SK-N-SH treated with all-trans-retinoic acid at 6 μM for 48 hours (cell line): ENCODE measurements at regions not wholly inside any gene's neighbourhood (a gene's known extent, or its start where the extent isn't known, plus 50 kb on each side); places are given as distances from the start of the nearest gene placed in this dataset.

Experiments
- ARNTL ChIP-seq: fragments of 450-650 bp; formaldehyde crosslinking; IDR thresholded peaks from 2 replicates; pipeline ENCODE4 v1.5.0; 2020; ENCODE audit warnings: low read depth, mild to moderate bottlenecking, moderate library complexity, borderline replicate concordance
- CREB5 ChIP-seq: fragments of 250-450 bp; sonication (Bioruptor Pico); IDR thresholded peaks from 2 replicates; pipeline ENCODE4 v1.5.1; 2020; ENCODE audit warnings: low read depth, mild to moderate bottlenecking, moderate library complexity
- CSRNP3 ChIP-seq: fragments of 250-450 bp; sonication (Bioruptor Pico); IDR thresholded peaks from 2 replicates; pipeline ENCODE4 v1.5.1; 2021; ENCODE audit warnings: mild to moderate bottlenecking, moderate library complexity
- ESRRG ChIP-seq: fragments of 250-450 bp; sonication (Bioruptor Pico); IDR thresholded peaks from 2 replicates; pipeline ENCODE4 v1.6.1; 2021; ENCODE audit warnings: mild to moderate bottlenecking
- GLIS3 ChIP-seq: fragments of 250-450 bp; sonication (Bioruptor Pico); IDR thresholded peaks from 2 replicates; pipeline ENCODE4 v1.5.0; 2020; ENCODE audit warnings: mild to moderate bottlenecking, moderate library complexity
- ISL1 ChIP-seq: fragments of 250-450 bp; sonication (Bioruptor Pico); IDR thresholded peaks from 2 replicates; pipeline ENCODE4 v2.1.2; 2022; ENCODE audit warnings: mild to moderate bottlenecking, moderate library complexity
- OSR1 ChIP-seq: fragments of 250-450 bp; sonication (Bioruptor Pico); IDR thresholded peaks from 2 replicates; pipeline ENCODE4 v1.8.0; 2022; ENCODE audit warnings: moderate library complexity, mild to moderate bottlenecking, inconsistent platforms
- PATZ1 ChIP-seq: fragments of 250-450 bp; sonication (Bioruptor Pico); IDR thresholded peaks from 2 replicates; pipeline ENCODE4 v1.8.0; 2020; ENCODE audit warnings: mild to moderate bottlenecking, moderate library complexity, borderline replicate concordance
- POU6F1 ChIP-seq: fragments of 250-450 bp; sonication (Bioruptor Pico); IDR thresholded peaks from 2 replicates; pipeline ENCODE4 v1.8.0; 2021; ENCODE audit warnings: low read depth, mild to moderate bottlenecking, moderate library complexity, borderline replicate concordance
- RARB ChIP-seq: fragments of 250-450 bp; sonication (Bioruptor Pico); IDR thresholded peaks from 2 replicates; pipeline ENCODE4 v1.8.0; 2021; ENCODE audit warnings: mild to moderate bottlenecking, moderate library complexity
- TCF4 ChIP-seq: fragments of 250-450 bp; sonication (Bioruptor Pico); IDR thresholded peaks from 2 replicates; pipeline ENCODE4 v1.8.0; 2021; ENCODE audit warnings: mild to moderate bottlenecking, moderate library complexity, borderline replicate concordance
- ZFP3 ChIP-seq: fragments of 250-450 bp; sonication (Bioruptor Pico); IDR thresholded peaks from 2 replicates; pipeline ENCODE4 v1.5.0; 2020; ENCODE audit warnings: mild to moderate bottlenecking, moderate library complexity
- ZFP30 ChIP-seq: fragments of 450-650 bp; formaldehyde crosslinking; IDR thresholded peaks from 2 replicates; pipeline ENCODE4 v1.5.0; 2022; ENCODE audit warnings: mild to moderate bottlenecking, moderate library complexity
- ZNF565 ChIP-seq: fragments of 450-650 bp; formaldehyde crosslinking; conservative IDR thresholded peaks from 2 replicates; pipeline ENCODE4 v1.5.0; 2020; ENCODE audit warnings: low read depth, mild to moderate bottlenecking, moderate library complexity

GRCh38 chr2:7121851-7122250 is 204.6 kb downstream of the RNF144A start:
- TF ChIP-seq GLIS3 (CRISPR knock-in tag) (no peak), PATZ1 (CRISPR knock-in tag) (no peak), ZFP30 (CRISPR knock-in tag) (no peak), ZNF565 (CRISPR knock-in tag) (no peak), RARB (CRISPR knock-in tag) (no peak), CSRNP3 (CRISPR knock-in tag) (no peak), ZFP3 (CRISPR knock-in tag) (no peak), POU6F1 (CRISPR knock-in tag) (no peak), ARNTL (CRISPR knock-in tag) (no peak), ISL1 (CRISPR knock-in tag) (no peak), OSR1 (CRISPR knock-in tag) (no peak), ESRRG (CRISPR knock-in tag) (no peak), CREB5 (CRISPR knock-in tag) (no peak), TCF4 (CRISPR knock-in tag) (no peak)
